GM12878 (cell line): ENCODE measurements at regions not wholly inside any gene's neighbourhood (a gene's known extent, or its start where the extent isn't known, plus 50 kb on each side); places are given as distances from the start of the nearest gene placed in this dataset.

Source experiments
- CBX5 ChIP-seq: sonication (generic); IDR thresholded peaks from 2 replicates; pipeline ENCODE4 v1.6.1; 2016; ENCODE audit warnings: low read depth, moderate library complexity, mild to moderate bottlenecking, inconsistent platforms
- CHD2 ChIP-seq: IDR thresholded peaks from 2 replicates; pipeline ENCODE4 v1.6.1; 2011; ENCODE audit warnings: low read depth, low read length, improper control_type of control experiment, borderline replicate concordance
- FOS ChIP-seq: IDR thresholded peaks from 3 replicates; pipeline ENCODE4 v1.6.1; 2011; ENCODE audit warnings: borderline replicate concordance; ENCODE audit not compliant: insufficient read length; ENCODE audit errors: extremely low read depth
- GABPA ChIP-seq: IDR thresholded peaks from 2 replicates; pipeline ENCODE4 v1.6.1; 2014; ENCODE audit warnings: antibody characterized with exemption, low read depth, mild to moderate bottlenecking, inconsistent platforms
- POLR2A ChIP-seq: IDR thresholded peaks from 2 replicates; pipeline ENCODE4 v1.6.1; 2011; ENCODE audit warnings: low read depth, mild to moderate bottlenecking, low read length
- RFX5 ChIP-seq: IDR thresholded peaks from 2 replicates; pipeline ENCODE4 v1.6.1; 2011; ENCODE audit warnings: low read depth, low read length, improper control_type of control experiment
- SREBF1 ChIP-seq: IDR thresholded peaks from 2 replicates; pipeline ENCODE4 v1.6.1; 2012; ENCODE audit warnings: mild to moderate bottlenecking, low read length
- TF ChIP-seq, protein P1 (sequence below): fragments of 450-650 bp; IDR thresholded peaks from 2 replicates; pipeline ENCODE4 v1.6.1; 2017; ENCODE audit warnings: mild to moderate bottlenecking, moderate library complexity
- TF ChIP-seq, protein P2 (sequence below): fragments of 450-650 bp; IDR thresholded peaks from 2 replicates; pipeline ENCODE4 v1.6.1; 2018; ENCODE audit warnings: mild to moderate bottlenecking, low read depth, moderate library complexity; ENCODE audit not compliant: partially characterized antibody
- TF ChIP-seq, protein P3 (sequence below): fragments of 450-650 bp; IDR thresholded peaks from 2 replicates; pipeline ENCODE4 v1.6.1; 2017; ENCODE audit warnings: borderline replicate concordance
- TF ChIP-seq, protein P4 (sequence below): IDR thresholded peaks from 2 replicates; pipeline ENCODE4 v1.6.1; 2012; ENCODE audit warnings: improper control_type of control experiment, low read depth, low read length; ENCODE audit not compliant: insufficient replicate concordance
- TF ChIP-seq, protein P5 (sequence below): fragments of 150-350 bp; IDR thresholded peaks from 2 replicates; pipeline ENCODE4 v1.6.1; 2016; ENCODE audit warnings: low read depth, low read length

DNA sequence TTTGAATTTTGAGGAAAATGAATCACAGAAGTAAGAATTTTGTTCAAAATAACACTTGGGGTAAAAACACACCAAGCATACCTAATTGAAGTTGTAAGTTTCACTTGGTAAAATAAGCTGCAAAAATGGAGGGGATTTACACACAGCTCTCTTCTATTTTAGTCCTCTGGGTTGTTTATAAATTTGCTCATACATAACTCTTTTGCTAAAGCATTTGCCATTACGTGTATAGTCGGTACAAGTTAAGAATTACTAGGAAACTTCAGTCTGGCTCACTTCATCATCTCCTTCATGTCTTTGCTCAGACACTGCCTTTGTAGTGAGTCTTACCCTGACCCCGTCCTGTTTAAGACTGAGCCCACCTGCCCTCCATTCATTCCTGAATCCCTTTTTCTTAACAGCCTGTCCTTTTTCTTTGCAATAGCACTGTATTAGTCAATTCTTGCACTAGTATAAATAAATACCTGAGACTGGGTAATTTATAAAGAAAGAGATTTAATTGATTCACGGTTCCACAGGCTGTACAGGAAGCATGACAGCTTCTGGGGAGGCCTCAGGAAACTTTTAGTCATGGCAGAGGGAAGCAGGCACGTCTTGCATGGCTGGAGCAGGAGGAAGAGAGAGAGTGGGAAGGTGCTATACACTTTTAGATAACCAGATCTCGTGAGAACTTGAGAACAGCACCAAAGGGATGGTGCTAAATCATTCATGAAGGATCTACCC, 451.1 kb downstream of the PCNX1 start (continued):
- TF ChIP-seq, protein P1, sequence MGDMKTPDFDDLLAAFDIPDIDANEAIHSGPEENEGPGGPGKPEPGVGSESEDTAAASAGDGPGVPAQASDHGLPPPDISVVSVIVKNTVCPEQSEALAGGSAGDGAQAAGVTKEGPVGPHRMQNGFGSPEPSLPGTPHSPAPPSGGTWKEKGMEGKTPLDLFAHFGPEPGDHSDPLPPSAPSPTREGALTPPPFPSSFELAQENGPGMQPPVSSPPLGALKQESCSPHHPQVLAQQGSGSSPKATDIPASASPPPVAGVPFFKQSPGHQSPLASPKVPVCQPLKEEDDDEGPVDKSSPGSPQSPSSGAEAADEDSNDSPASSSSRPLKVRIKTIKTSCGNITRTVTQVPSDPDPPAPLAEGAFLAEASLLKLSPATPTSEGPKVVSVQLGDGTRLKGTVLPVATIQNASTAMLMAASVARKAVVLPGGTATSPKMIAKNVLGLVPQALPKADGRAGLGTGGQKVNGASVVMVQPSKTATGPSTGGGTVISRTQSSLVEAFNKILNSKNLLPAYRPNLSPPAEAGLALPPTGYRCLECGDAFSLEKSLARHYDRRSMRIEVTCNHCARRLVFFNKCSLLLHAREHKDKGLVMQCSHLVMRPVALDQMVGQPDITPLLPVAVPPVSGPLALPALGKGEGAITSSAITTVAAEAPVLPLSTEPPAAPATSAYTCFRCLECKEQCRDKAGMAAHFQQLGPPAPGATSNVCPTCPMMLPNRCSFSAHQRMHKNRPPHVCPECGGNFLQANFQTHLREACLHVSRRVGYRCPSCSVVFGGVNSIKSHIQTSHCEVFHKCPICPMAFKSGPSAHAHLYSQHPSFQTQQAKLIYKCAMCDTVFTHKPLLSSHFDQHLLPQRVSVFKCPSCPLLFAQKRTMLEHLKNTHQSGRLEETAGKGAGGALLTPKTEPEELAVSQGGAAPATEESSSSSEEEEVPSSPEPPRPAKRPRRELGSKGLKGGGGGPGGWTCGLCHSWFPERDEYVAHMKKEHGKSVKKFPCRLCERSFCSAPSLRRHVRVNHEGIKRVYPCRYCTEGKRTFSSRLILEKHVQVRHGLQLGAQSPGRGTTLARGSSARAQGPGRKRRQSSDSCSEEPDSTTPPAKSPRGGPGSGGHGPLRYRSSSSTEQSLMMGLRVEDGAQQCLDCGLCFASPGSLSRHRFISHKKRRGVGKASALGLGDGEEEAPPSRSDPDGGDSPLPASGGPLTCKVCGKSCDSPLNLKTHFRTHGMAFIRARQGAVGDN, result no peak
- TF ChIP-seq, protein P2, sequence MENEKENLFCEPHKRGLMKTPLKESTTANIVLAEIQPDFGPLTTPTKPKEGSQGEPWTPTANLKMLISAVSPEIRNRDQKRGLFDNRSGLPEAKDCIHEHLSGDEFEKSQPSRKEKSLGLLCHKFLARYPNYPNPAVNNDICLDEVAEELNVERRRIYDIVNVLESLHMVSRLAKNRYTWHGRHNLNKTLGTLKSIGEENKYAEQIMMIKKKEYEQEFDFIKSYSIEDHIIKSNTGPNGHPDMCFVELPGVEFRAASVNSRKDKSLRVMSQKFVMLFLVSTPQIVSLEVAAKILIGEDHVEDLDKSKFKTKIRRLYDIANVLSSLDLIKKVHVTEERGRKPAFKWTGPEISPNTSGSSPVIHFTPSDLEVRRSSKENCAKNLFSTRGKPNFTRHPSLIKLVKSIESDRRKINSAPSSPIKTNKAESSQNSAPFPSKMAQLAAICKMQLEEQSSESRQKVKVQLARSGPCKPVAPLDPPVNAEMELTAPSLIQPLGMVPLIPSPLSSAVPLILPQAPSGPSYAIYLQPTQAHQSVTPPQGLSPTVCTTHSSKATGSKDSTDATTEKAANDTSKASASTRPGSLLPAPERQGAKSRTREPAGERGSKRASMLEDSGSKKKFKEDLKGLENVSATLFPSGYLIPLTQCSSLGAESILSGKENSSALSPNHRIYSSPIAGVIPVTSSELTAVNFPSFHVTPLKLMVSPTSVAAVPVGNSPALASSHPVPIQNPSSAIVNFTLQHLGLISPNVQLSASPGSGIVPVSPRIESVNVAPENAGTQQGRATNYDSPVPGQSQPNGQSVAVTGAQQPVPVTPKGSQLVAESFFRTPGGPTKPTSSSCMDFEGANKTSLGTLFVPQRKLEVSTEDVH, result no peak
- TF ChIP-seq, protein P3, sequence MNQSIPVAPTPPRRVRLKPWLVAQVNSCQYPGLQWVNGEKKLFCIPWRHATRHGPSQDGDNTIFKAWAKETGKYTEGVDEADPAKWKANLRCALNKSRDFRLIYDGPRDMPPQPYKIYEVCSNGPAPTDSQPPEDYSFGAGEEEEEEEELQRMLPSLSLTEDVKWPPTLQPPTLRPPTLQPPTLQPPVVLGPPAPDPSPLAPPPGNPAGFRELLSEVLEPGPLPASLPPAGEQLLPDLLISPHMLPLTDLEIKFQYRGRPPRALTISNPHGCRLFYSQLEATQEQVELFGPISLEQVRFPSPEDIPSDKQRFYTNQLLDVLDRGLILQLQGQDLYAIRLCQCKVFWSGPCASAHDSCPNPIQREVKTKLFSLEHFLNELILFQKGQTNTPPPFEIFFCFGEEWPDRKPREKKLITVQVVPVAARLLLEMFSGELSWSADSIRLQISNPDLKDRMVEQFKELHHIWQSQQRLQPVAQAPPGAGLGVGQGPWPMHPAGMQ, result no peak
- no peak for TF ChIP-seq GABPA
- 0 out of 2 replicates have a peak, but pooled peaks have one; percentile 24 for TF ChIP-seq CBX5
- TF ChIP-seq SREBF1, result no peak
- TF ChIP-seq CHD2, result 0 out of 2 replicates have a peak, but pooled peaks have one; percentile 39
- TF ChIP-seq, protein P4, sequence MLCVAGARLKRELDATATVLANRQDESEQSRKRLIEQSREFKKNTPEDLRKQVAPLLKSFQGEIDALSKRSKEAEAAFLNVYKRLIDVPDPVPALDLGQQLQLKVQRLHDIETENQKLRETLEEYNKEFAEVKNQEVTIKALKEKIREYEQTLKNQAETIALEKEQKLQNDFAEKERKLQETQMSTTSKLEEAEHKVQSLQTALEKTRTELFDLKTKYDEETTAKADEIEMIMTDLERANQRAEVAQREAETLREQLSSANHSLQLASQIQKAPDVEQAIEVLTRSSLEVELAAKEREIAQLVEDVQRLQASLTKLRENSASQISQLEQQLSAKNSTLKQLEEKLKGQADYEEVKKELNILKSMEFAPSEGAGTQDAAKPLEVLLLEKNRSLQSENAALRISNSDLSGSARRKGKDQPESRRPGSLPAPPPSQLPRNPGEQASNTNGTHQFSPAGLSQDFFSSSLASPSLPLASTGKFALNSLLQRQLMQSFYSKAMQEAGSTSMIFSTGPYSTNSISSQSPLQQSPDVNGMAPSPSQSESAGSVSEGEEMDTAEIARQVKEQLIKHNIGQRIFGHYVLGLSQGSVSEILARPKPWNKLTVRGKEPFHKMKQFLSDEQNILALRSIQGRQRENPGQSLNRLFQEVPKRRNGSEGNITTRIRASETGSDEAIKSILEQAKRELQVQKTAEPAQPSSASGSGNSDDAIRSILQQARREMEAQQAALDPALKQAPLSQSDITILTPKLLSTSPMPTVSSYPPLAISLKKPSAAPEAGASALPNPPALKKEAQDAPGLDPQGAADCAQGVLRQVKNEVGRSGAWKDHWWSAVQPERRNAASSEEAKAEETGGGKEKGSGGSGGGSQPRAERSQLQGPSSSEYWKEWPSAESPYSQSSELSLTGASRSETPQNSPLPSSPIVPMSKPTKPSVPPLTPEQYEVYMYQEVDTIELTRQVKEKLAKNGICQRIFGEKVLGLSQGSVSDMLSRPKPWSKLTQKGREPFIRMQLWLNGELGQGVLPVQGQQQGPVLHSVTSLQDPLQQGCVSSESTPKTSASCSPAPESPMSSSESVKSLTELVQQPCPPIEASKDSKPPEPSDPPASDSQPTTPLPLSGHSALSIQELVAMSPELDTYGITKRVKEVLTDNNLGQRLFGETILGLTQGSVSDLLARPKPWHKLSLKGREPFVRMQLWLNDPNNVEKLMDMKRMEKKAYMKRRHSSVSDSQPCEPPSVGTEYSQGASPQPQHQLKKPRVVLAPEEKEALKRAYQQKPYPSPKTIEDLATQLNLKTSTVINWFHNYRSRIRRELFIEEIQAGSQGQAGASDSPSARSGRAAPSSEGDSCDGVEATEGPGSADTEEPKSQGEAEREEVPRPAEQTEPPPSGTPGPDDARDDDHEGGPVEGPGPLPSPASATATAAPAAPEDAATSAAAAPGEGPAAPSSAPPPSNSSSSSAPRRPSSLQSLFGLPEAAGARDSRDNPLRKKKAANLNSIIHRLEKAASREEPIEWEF, result no peak
- TF ChIP-seq RFX5, result no peak
- TF ChIP-seq FOS, result no peak
- TF ChIP-seq, protein P5, sequence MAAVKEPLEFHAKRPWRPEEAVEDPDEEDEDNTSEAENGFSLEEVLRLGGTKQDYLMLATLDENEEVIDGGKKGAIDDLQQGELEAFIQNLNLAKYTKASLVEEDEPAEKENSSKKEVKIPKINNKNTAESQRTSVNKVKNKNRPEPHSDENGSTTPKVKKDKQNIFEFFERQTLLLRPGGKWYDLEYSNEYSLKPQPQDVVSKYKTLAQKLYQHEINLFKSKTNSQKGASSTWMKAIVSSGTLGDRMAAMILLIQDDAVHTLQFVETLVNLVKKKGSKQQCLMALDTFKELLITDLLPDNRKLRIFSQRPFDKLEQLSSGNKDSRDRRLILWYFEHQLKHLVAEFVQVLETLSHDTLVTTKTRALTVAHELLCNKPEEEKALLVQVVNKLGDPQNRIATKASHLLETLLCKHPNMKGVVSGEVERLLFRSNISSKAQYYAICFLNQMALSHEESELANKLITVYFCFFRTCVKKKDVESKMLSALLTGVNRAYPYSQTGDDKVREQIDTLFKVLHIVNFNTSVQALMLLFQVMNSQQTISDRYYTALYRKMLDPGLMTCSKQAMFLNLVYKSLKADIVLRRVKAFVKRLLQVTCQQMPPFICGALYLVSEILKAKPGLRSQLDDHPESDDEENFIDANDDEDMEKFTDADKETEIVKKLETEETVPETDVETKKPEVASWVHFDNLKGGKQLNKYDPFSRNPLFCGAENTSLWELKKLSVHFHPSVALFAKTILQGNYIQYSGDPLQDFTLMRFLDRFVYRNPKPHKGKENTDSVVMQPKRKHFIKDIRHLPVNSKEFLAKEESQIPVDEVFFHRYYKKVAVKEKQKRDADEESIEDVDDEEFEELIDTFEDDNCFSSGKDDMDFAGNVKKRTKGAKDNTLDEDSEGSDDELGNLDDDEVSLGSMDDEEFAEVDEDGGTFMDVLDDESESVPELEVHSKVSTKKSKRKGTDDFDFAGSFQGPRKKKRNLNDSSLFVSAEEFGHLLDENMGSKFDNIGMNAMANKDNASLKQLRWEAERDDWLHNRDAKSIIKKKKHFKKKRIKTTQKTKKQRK, result no peak
- TF ChIP-seq POLR2A, result no peak
